BE2C (cell line): ENCODE measurements at regions not wholly inside any gene's neighbourhood (a gene's known extent, or its start where the extent isn't known, plus 50 kb on each side); places are given as distances from the start of the nearest gene placed in this dataset.
A peak's percentile ranks its signal among the peaks of the same experiment; 100 is the strongest.

ENCODE experiments used
- DNase-seq: peaks from one replicate; pipeline ENCODE4 v3.0.0-alpha.2; 2020
- H3K27me3 ChIP-seq: fragments of 250-450 bp; sonication (Bioruptor Pico); 2 replicates; pipeline ENCODE4 v1.5.1; 2020; ENCODE audit warnings: mild to moderate bottlenecking
- H3K36me3 ChIP-seq: fragments of 250-450 bp; sonication (Bioruptor Pico); 2 replicates; pipeline ENCODE4 v1.5.1; 2020; ENCODE audit warnings: mild to moderate bottlenecking
- H3K4me1 ChIP-seq: fragments of 250-450 bp; sonication (Bioruptor Pico); 2 replicates; pipeline ENCODE4 v1.5.1; 2020
- H3K4me3 ChIP-seq: 2 replicates; pipeline ENCODE4 v1.5.1; 2011; ENCODE audit warnings: low read depth, low read length
- H3K9me3 ChIP-seq: fragments of 250-450 bp; sonication (Bioruptor Pico); 2 replicates; pipeline ENCODE4 v1.5.1; 2020
- TF ChIP-seq, protein P1 (sequence below): IDR thresholded peaks from 2 replicates; pipeline ENCODE4 v1.5.1; 2012; ENCODE audit warnings: mild to moderate bottlenecking, low read depth, low read length

DNA sequence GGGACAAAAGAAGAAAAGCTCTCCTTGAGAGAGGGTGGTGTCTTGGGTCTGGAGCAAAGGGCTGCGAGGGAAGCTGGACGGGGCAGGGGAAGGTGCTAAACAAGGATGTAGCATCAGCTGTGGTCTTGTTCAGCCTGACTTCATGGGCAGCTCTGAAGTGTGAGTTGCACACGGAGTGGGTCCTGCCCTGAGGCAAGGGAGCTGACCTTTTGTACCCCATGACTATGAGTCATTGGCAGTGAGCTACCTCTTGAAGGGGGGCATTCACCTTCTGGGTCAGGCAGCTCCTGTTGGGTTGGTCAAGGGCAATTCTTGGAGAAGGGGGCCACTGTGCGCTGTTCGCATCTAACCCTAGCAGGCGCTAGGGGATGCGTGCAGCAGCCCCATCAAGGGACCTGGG lies 151.8 kb downstream of the SMIM20 start:
- DNase-seq: no peak
- no peak overlapping the region for H3K4me3 ChIP-seq

GRCh38 chr4:26067035-26067434 lies 153.0 kb downstream of the SMIM20 start:
- TF ChIP-seq, protein P1, sequence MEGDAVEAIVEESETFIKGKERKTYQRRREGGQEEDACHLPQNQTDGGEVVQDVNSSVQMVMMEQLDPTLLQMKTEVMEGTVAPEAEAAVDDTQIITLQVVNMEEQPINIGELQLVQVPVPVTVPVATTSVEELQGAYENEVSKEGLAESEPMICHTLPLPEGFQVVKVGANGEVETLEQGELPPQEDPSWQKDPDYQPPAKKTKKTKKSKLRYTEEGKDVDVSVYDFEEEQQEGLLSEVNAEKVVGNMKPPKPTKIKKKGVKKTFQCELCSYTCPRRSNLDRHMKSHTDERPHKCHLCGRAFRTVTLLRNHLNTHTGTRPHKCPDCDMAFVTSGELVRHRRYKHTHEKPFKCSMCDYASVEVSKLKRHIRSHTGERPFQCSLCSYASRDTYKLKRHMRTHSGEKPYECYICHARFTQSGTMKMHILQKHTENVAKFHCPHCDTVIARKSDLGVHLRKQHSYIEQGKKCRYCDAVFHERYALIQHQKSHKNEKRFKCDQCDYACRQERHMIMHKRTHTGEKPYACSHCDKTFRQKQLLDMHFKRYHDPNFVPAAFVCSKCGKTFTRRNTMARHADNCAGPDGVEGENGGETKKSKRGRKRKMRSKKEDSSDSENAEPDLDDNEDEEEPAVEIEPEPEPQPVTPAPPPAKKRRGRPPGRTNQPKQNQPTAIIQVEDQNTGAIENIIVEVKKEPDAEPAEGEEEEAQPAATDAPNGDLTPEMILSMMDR: no peak
- Histone ChIP-seq H3K4me3 (no peak overlapping the region), H3K9me3 (no peaks in the 10 kb centered on the region), H3K4me1 (no peaks in the 10 kb centered on the region), H3K27me3 (no peaks in the 10 kb centered on the region), H3K36me3 (no peaks in the 10 kb centered on the region)
- no peak for DNase-seq

More for the DNA sequence above, 151.8 kb downstream of the SMIM20 start:
- no peaks in the 10 kb centered on the region for H3K36me3 ChIP-seq
- H3K27me3 ChIP-seq: no peaks in the 10 kb centered on the region
- no peaks in the 10 kb centered on the region for H3K9me3 ChIP-seq
- no peaks in the 10 kb centered on the region for H3K4me1 ChIP-seq
- TF ChIP-seq, protein P1: no peak

GRCh38 chr4:26069218-26069617 lies 155.2 kb downstream of the SMIM20 start:
- TF ChIP-seq, protein P1: peak; percentile 34
- Histone ChIP-seq H3K27me3 (no peaks in the 10 kb centered on the region), H3K4me3 (no peak overlapping the region), H3K36me3 (no peaks in the 10 kb centered on the region), H3K4me1 (no peaks in the 10 kb centered on the region), H3K9me3 (no peaks in the 10 kb centered on the region)
- DNase-seq: no peak

DNA sequence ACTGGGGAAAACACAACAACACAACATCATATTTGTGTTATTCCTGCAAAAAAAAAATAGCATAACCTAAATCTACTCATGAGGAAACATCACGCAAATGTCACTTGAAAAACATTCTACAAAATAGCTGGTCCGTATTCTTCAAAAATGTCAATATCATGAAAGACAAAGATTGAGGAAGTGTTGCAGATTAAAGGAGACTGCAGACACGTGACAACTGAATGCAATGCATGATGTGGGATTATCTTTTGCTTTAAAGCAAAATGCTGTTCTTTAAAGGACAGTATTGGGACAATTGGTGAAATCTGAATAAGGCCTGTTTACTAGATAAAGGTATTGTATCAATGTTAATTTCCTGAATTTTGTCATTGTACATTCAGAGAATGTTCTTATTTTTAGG lies 157.7 kb downstream of the SMIM20 start:
- Histone ChIP-seq H3K36me3 (no peaks in the 10 kb centered on the region), H3K9me3 (no peaks in the 10 kb centered on the region)

GRCh38 chr4:26073886-26074560 lies 160.0 kb downstream of the SMIM20 start:
- Histone ChIP-seq H3K27me3 (no peaks in the 10 kb centered on the region), H3K36me3 (no peaks in the 10 kb centered on the region), H3K4me1 (no peaks in the 10 kb centered on the region), H3K9me3 (no peaks in the 10 kb centered on the region), H3K4me3 (no peak overlapping the region)
- DNase-seq: no peak
- TF ChIP-seq, protein P1: no peak

More for the DNA sequence above, 157.7 kb downstream of the SMIM20 start:
- no peaks in the 10 kb centered on the region for H3K4me1 ChIP-seq
- H3K27me3 ChIP-seq: no peaks in the 10 kb centered on the region
- no peak overlapping the region for H3K4me3 ChIP-seq
- DNase-seq: no peak
- TF ChIP-seq, protein P1: no peak

GRCh38 chr4:26074712-26075430 lies 160.9 kb downstream of the SMIM20 start:
- H3K27me3 ChIP-seq: no peaks in the 10 kb centered on the region
- no peaks in the 10 kb centered on the region for H3K4me1 ChIP-seq
- H3K9me3 ChIP-seq: no peaks in the 10 kb centered on the region
- H3K4me3 ChIP-seq: no peak overlapping the region
- TF ChIP-seq, protein P1: no peak
- DNase-seq: no peak
- H3K36me3 ChIP-seq: no peaks in the 10 kb centered on the region
